HG03354 (cell line): ENCODE measurements at regions not wholly inside any gene's neighbourhood (a gene's known extent, or its start where the extent isn't known, plus 50 kb on each side); places are given as distances from the start of the nearest gene placed in this dataset.

Experiments
- ATAC-seq: cut with Tn5 transposase; IDR thresholded peaks from one replicate; pipeline ENCODE4 v1.9.1; 2021; ENCODE audit warnings: mild to moderate bottlenecking; ENCODE audit not compliant: unreplicated experiment, poor library complexity, severe bottlenecking

GRCh38 chr2:181281206-181281832, 175.9 kb upstream of the ITGA4 start:
- ATAC-seq = no peak

- ATAC-seq = no peak
Observed at GRCh38 chr2:181285116-181285515, 172.1 kb upstream of the ITGA4 start.

DNA sequence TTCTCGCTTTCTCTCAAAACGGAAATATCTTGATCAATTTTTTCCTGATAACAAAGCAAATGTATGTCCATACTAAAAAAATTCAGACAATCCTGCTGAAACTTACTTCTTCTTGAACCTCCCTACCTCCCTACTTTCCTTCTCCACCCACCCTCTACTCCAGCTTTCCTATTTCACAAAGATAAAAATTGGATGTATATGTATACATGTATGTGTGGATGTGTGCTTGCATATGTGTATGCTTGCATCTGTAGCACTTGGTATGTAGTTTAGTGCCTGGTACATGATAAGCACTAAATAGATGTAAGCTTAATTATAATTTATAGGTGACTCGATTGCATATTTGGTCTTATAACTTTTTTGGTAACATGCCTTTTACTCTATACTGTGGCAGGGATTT, 167.5 kb upstream of the ITGA4 start:
- ATAC-seq = no peak

GRCh38 chr2:181290182-181290581, 167.0 kb upstream of the ITGA4 start:
- ATAC-seq = no peak

- no peak for ATAC-seq
Observed at GRCh38 chr2:181294979-181295378, 162.2 kb upstream of the ITGA4 start.

DNA sequence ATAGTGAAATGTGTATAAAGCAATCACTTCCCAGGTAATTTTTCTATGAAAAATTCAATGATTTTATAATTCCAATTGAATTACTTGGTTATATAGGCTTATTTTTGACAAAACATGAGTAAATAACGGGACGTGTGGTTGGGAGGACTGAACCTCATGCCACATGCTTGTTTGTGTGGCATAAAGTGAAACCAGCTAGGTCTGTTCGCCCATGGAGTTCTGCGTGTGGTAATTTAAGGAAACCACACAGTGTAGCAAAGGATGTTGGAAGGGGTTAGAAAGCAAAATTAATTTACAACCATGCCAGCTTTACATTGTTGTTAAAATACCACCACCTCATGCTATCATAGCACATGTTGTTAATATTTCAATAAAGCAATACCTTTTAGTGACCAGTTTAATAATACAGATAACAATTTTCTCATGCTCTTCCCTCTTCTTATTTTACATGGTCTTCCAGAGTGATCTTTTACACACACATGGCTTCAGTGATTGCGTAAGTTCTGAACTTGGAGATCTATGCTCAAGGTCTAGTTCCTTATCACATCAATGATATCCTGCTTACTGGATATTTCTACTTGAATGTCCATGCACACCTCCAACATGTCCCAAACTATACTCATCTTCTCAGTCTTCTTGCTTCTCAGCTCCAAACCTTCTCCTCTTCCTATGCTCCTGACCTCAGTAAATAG, 156.4 kb upstream of the ITGA4 start:
- ATAC-seq = no peak

DNA sequence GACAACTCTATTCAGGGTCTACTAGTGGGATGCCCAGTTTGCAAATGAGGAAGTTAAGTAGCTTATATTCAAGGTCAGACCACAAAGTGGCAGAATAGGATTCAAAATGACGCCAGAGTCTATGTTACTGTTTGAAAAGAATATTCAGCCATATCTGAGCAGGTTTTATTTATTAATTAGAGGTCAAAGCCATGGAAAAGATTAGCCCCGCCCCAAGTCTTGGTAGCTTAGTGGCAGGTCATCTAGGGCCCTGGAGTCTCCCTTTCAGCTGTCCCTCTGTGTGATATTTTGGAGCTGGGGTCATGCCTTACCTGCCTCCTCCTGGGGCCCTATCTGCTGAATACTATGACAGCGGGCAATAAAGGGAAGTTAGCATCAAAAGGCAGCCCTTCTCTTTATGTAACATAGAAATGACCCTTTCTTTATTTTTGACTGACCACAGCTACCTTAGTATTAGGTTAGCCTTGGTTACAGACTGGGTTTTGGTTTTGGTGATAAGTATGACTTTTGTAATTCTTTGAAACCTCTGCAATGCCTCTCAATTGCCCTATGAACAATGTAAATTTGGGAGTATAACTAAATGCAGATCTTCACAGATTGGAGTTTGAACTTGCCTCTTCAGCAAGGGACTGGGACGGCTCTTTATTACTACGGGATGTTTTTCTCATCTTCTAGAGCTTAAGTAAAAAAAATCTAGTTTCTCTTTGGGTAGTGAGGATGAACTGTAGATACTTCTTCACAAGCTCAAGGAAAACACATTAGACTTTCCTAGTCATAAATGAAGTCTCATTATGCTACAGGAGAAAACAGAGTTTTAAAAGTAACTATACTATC, 153.0 kb upstream of the ITGA4 start:
- ATAC-seq = peak; percentile 28

GRCh38 chr2:181305301-181306123, 151.7 kb upstream of the ITGA4 start:
- ATAC-seq = peak; percentile 90

DNA sequence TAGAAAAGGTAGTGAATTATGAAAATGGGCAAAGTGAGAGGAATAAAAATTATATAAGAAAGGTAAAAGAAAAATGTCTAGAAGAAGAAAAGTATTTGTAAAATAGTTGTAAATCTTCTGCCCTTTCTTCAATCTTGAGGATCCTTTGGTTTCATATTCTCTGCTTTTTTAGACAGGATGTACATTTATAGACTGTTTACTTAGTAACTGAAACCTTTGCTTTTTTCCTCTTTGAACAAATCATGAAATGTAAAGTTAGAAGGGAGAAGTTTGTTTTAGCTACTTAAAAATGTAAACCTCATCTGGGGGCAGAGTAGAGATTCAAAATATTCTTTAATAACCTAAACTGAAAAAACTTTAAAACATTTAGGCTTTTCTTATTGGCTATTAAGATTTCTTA, 150.4 kb upstream of the ITGA4 start:
- peak; percentile 20 for ATAC-seq

DNA sequence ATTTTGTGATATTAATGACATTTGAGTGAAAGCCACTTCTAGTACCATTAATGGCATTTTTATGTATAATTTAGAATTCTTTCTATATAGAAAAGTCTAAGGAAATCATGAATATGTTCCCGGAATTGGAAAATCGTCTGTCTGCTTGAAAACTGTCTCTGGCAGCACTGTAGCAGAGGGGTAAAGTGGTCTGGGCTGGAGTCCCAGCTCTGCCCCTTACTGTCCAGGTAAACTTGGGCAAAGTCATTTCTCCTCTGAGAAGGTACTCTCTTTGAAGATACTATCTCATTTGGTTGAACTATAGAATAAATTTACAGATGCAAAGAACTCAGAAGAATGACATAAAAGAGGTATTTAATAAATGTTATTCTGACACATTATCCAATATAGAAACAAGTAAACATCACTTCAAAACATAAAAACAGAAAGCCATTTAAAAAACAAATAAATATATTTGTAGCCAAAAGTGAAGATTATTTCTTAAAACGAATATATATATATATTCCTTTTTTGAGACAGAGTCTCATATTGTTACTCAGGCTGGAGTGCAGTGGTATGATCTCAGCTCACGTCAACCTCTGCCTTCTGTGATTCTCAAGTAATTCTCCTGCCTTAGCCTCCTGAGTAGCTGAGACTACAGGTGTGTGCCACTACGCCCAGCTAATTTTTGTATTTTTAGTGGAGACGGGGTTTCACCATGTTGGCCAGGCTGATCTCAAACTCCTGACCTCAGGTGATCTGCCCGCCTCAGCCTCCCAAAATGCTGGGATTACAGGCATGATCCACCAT, 149.8 kb upstream of the ITGA4 start:
- no peak for ATAC-seq

DNA sequence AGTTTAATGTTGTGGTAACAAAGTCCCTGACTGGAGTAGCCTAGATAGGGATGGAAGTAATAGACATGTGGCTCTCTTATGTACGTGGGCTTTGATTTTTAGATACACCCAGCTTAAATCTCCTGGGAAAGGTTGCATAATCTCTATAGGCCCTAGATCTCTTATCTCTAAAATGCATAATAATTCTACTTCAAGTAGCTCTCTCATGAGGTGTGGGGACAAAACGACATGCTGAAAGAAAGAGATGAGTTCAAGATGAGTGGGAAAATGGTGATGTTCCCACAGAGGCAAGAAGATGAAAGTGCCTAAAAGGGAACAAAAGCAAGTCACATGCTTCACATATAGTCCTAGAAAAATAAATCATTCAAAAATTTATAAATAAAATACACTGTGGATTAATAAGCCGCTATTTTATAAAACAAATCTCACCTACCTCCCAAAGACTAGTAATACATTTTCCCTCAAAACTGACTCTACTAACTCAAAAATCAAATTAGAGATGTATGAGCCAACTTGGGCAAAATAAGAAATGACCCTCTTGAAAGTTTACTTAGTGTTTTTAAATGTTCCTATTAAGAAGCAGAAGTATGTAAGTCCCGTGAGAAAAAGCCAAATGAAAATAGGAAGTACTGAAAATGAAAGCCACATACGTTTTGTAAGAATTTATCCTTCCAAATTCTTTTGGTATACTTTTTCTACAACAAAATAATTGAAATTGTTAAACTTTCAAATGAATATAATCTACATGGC, 148.2 kb upstream of the ITGA4 start:
- no peak for ATAC-seq

DNA sequence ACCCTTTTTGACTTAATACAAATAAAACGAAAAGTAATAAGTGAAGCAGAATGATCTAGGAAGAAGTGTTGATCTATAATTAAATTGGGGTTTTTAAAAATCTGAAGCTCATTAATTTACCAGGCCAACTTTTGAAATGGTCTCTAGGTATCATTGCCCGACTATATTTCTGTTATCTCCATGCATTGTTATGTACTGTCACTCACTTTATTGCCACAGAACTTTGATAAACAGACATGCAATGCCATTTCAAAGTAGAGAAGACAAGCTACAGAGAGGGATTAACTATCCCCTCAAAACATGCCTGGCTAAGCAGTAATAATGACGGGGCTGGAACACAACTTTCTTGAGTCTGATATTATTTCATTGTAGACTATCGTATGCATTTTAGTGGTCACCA, 147.6 kb upstream of the ITGA4 start:
- no peak for ATAC-seq

DNA sequence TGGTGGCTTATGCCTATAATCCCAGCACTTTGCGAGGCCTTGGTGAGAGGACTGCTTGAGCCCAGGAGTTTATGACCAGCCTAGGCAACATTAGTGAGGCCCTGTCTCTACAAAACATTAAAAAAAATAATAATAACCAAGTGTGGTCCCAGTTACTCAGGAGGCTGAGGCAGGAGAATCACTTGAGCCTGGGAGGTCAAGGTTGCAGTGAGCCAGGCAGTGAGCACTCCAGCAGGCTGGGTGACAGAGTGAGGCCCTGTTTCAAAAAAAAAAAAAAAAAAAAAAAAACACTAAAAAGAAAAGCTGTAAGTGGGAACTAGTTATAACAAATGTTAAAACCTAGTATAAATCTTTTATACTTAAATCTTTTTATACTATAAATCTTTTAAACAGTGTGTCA, 146.2 kb upstream of the ITGA4 start:
- ATAC-seq = no peak

DNA sequence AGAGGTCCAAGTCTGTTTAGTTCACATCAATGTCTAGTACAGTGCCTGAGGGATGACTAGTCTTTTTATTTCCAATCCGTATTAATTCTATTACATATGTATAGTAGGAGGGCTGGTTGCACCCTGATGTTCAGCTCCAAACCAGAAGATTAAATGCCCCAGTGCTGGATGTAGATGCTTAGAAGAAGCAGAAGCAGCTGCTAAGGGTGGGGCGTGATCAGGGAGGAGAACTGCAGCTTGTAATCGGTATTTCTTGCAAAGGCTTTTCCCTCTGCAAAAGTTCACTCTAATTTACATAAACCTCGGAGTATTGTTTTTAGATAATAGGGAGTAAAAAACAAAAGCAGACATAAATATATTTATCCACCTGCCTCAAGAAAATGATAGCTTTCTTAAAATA, 145.3 kb upstream of the ITGA4 start:
- ATAC-seq = peak; percentile 24

DNA sequence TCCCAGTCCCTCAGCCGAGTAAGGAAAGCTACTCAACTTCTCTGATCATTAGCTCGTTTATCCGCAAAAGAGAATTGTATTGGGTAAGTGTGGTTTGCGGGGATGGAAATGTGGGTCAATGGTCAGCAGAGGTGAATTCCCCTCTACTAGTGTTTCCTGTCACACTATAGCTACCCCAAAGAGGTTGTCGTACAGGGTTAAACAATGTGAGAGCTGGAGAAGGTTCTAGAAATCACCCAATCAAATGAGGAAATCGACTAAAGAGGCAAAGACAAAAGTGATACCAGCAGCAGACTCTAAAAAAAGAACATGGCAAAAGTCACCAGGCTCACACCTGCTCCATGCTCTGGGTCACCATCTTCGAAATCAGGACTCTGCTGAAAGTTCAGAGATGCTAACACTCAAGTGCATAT, 144.7 kb upstream of the ITGA4 start:
- ATAC-seq = peak; percentile 88

DNA sequence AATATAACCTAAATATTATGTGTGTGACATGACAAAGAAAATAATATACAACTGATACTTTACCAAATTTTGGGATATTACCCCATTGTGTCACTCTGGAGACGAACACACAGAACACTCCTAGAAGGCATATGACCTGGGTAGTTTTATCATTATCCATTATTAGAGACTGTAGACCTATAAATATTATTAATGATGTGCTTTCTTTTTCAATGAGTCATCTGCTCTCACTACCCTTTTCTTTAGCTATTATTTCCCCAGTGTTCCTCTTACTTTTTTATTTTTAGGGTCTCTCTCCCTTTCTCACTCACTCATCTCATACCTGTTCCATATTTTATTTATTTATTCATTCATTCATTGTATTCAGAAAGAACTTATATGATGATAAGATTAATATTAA, 143.3 kb upstream of the ITGA4 start:
- no peak for ATAC-seq

GRCh38 chr2:181314551-181314950, 142.6 kb upstream of the ITGA4 start:
- no peak for ATAC-seq

DNA sequence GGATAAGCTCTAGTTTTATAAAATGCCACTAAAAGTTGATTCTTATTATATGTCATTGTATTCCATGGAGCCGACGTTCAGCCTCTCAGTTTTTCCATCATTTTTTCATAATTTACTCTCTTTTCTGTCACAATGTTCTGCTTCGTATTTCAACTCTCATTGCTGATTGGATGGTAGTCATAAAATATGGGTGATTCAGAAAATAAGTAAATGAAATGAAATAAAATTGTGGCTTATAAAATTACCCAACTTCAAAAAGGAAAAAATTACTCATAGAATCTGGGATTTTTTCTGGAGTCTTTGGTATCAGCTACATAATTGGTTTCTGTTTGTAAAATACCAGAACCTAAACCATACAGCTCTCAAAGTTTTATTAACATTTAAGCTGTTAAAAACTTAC, 139.7 kb upstream of the ITGA4 start:
- ATAC-seq = no peak
